ENCODE measurements at regions not wholly inside any gene's neighbourhood (a gene's known extent, or its start where the extent isn't known, plus 50 kb on each side); places are given as distances from the start of the nearest gene placed in this dataset.

GRCh38 chr22:49503321-49503720, 324.4 kb downstream of the BRD1 start:
- TF ChIP-seq CTCF (conservative IDR thresholded peaks at IDR 0.05; ENCODE audit: low read depth, low read length) (no peak), EZH2phosphoT487 (IDR thresholded peaks at IDR 0.05; ENCODE audit: borderline replicate concordance, low read length) (no peak)

Data from PC-3 (cell line).